K562 (cell line): ENCODE measurements at regions not wholly inside any gene's neighbourhood (a gene's known extent, or its start where the extent isn't known, plus 50 kb on each side); places are given as distances from the start of the nearest gene placed in this dataset.

ENCODE experiments used
- ELK1 ChIP-seq: sonication (generic); formaldehyde crosslinking; IDR thresholded peaks from 2 replicates; pipeline ENCODE4 v1.8.1; 2022; ENCODE audit warnings: missing genetic modification reagents
- HNRNPUL1 ChIP-seq: fragments of 200-400 bp; formaldehyde crosslinking; IDR thresholded peaks from 2 replicates; pipeline ENCODE4 v1.6.1; 2017; ENCODE audit warnings: low read length
- PCBP2 ChIP-seq: fragments of 200-400 bp; formaldehyde crosslinking; IDR thresholded peaks from 2 replicates; pipeline ENCODE4 v1.6.1; 2018; ENCODE audit warnings: low read length, low read depth, mild to moderate bottlenecking, moderate library complexity; ENCODE audit not compliant: poor library complexity, severe bottlenecking
- RREB1 ChIP-seq: fragments of 250-450 bp; sonication (Bioruptor Pico); IDR thresholded peaks from 2 replicates; pipeline ENCODE4 v1.4.0; 2020
- SMAD2 ChIP-seq: fragments of 150-350 bp; IDR thresholded peaks from 2 replicates; pipeline ENCODE4 v1.6.1; 2014; ENCODE audit warnings: low read depth, mild to moderate bottlenecking, low read length
- ZFP91 ChIP-seq: sonication (generic); formaldehyde crosslinking; IDR thresholded peaks from 2 replicates; pipeline ENCODE4 v1.8.0; 2022; ENCODE audit warnings: mild to moderate bottlenecking, missing genetic modification reagents
- ZNF431 ChIP-seq: sonication (generic); formaldehyde crosslinking; IDR thresholded peaks from 2 replicates; pipeline ENCODE4 v1.8.0; 2022; ENCODE audit warnings: mild to moderate bottlenecking, missing genetic modification reagents

GRCh38 chr2:76506538-76506937 lies 795.8 kb upstream of the GCFC2 start (continued):
- no peak for TF ChIP-seq RREB1
- no peak for TF ChIP-seq ZFP91 (CRISPR knock-in tag)
- TF ChIP-seq ELK1, result no peak
- no peak for TF ChIP-seq SMAD2
- TF ChIP-seq ZNF431 (CRISPR knock-in tag), result no peak
- TF ChIP-seq HNRNPUL1, result no peak
- TF ChIP-seq PCBP2, result no peak
- TF ChIP-seq, all 486 proteins: peak for 0
